HEK293T (cell line): ENCODE measurements at regions not wholly inside any gene's neighbourhood (a gene's known extent, or its start where the extent isn't known, plus 50 kb on each side); places are given as distances from the start of the nearest gene placed in this dataset.

Experiments
- FOXA1 ChIP-seq: fragments of 450-650 bp; IDR thresholded peaks from 2 replicates; pipeline ENCODE4 v1.6.1; 2016; ENCODE audit warnings: mild to moderate bottlenecking
- SP1 ChIP-seq: fragments of 450-650 bp; IDR thresholded peaks from 2 replicates; pipeline ENCODE4 v1.6.1; 2017

DNA sequence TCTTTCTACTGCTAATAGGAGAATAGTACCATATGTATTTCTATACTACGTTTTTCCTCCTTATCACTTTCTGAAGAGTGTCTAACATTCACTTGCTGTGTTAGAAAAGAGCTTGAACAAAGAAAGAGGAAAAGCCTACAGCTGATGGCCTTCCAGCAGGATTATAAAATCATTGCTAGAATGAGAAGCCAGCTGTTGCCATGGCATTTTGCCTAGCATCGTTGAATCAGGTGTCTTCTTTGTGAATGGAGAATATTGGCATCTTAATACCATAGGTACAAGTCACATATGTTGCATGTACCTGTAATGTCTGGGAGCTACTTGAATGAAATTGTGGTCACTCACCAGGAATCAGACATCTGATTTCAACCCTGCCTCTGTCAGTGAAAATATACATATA is 1174.9 kb downstream of the PCDH17 start:
- TF ChIP-seq FOXA1, result no peak
- no peak for TF ChIP-seq SP1
